ENCODE measurements at regions not wholly inside any gene's neighbourhood (a gene's known extent, or its start where the extent isn't known, plus 50 kb on each side); places are given as distances from the start of the nearest gene placed in this dataset.

DNA sequence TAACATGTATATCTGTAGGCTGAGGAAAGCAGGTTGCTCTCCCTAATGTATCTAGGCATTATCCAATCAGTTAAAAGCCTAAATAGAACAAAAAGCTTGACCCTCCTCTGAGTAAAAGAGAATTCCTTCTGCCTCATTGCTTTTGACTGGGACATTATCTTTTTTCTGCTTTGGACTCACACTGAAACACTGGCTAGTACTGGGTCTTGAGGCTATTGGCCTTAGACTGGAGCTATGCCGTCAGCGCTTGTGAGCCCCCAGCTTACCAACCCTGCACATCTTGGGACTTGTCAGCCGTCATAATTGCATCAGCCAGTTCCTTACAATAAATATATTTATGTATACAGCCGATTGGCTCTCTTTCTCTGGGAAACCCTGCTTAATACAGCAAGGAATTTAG is 206.8 kb upstream of the ARHGAP24 start:
- Histone ChIP-seq H3K9me3 (replicated peaks in 1 of 2; ENCODE audit: control insufficient read depth in 2 of 2, insufficient read depth in 1 of 2, low read depth in 1 of 2, low read length in 2 of 2) (no peaks in the 10 kb centered on the region), H2BK5ac (ENCODE audit: low read length) (no peak overlapping the region), H3K23ac (ENCODE audit: low read depth, low read length, poor library complexity) (no peak overlapping the region), H2AK5ac (ENCODE audit: low read depth, low read length) (no peak overlapping the region), H3K4me3 (ENCODE audit: low read length in 2 of 2) (no peak overlapping the region), H3K27ac (replicated peaks; ENCODE audit: low read length) (no peak overlapping the region), H4K91ac (ENCODE audit: low read depth, low read length, poor library complexity) (no peak overlapping the region), H3K4me1 (ENCODE audit: control insufficient read depth in 2 of 2, insufficient read depth in 1 of 2, low read depth in 1 of 2, low read length in 2 of 2) (peaks cover 2 to 3% of the 10 kb centered on the region in 2 donors), H3K36me3 (replicated peaks in 1 of 2; ENCODE audit: control insufficient read depth in 2 of 2, insufficient read depth in 2 of 2, low read length in 2 of 2) (no peaks in the 10 kb centered on the region), H3K79me1 (ENCODE audit: low read depth, low read length) (no peaks in the 10 kb centered on the region), H3K4ac (ENCODE audit: low read length) (no peak overlapping the region), H2AFZ (ENCODE audit: low read length) (no peak overlapping the region), H2BK15ac (ENCODE audit: low read length) (no peak overlapping the region), H3K4me2 (ENCODE audit: insufficient read depth, low read length, poor library complexity, severe bottlenecking) (no peak overlapping the region), H2BK120ac (ENCODE audit: low read depth, low read length) (no peak overlapping the region), H3K14ac (ENCODE audit: low read length) (no peak overlapping the region), H4K8ac (ENCODE audit: low read depth, low read length) (no peak overlapping the region), H3K9ac (ENCODE audit: low read depth, low read length, poor library complexity) (no peak overlapping the region), H2BK12ac (ENCODE audit: low read length) (no peak overlapping the region), H3K18ac (ENCODE audit: low read length) (no peak overlapping the region), H3K27me3 (ENCODE audit: control insufficient read depth in 3 of 3, insufficient read depth in 3 of 3, low read depth in 1 of 3, low read length in 3 of 3) (no peaks in the 10 kb centered on the region)
- DNase-seq (ENCODE audit: low spot score): peak; percentile 57
- no CpG with 5 or more reads among the region's 4 CpGs for WGBS, 2 donors (ENCODE audit: extremely low coverage in 2 of 2, insufficient read length in 2 of 2, insufficient replicate concordance in 1 of 2)

- H3K27ac ChIP-seq (replicated peaks; ENCODE audit: low read length): no peak overlapping the region
- H2BK15ac ChIP-seq (ENCODE audit: low read length): no peak overlapping the region
- no peaks in the 10 kb centered on the region for H3K79me1 ChIP-seq (ENCODE audit: low read depth, low read length)
- no peak overlapping the region for H3K4me2 ChIP-seq (ENCODE audit: insufficient read depth, low read length, poor library complexity, severe bottlenecking)
- no peak overlapping the region for H2BK120ac ChIP-seq (ENCODE audit: low read depth, low read length)
- DNase-seq (ENCODE audit: low spot score): no peak
- H3K4me1 ChIP-seq (ENCODE audit: control insufficient read depth in 2 of 2, insufficient read depth in 1 of 2, low read depth in 1 of 2, low read length in 2 of 2): peaks cover 2 to 3% of the 10 kb centered on the region in 2 donors
- no peaks in the 10 kb centered on the region for H3K27me3 ChIP-seq (ENCODE audit: control insufficient read depth in 3 of 3, insufficient read depth in 3 of 3, low read depth in 1 of 3, low read length in 3 of 3)
- no peak overlapping the region for H2AK5ac ChIP-seq (ENCODE audit: low read depth, low read length)
- H3K18ac ChIP-seq (ENCODE audit: low read length): no peak overlapping the region
- no peak overlapping the region for H3K23ac ChIP-seq (ENCODE audit: low read depth, low read length, poor library complexity)
- H4K91ac ChIP-seq (ENCODE audit: low read depth, low read length, poor library complexity): no peak overlapping the region
- H3K4me3 ChIP-seq (ENCODE audit: low read length in 2 of 2): no peak overlapping the region
- H3K14ac ChIP-seq (ENCODE audit: low read length): no peak overlapping the region
- H3K9me3 ChIP-seq (replicated peaks in 1 of 2; ENCODE audit: control insufficient read depth in 2 of 2, insufficient read depth in 1 of 2, low read depth in 1 of 2, low read length in 2 of 2): peaks cover 0 to 3% of the 10 kb centered on the region in 2 donors
- no peak overlapping the region for H2BK5ac ChIP-seq (ENCODE audit: low read length)
- no peak overlapping the region for H4K8ac ChIP-seq (ENCODE audit: low read depth, low read length)
- no peaks in the 10 kb centered on the region for H3K36me3 ChIP-seq (replicated peaks in 1 of 2; ENCODE audit: control insufficient read depth in 2 of 2, insufficient read depth in 2 of 2, low read length in 2 of 2)
- H2AFZ ChIP-seq (ENCODE audit: low read length): no peak overlapping the region
- WGBS, 2 donors (ENCODE audit: extremely low coverage in 2 of 2, insufficient read length in 2 of 2, insufficient replicate concordance in 1 of 2): no CpG with 5 or more reads among the region's 3 CpGs
- H3K4ac ChIP-seq (ENCODE audit: low read length): no peak overlapping the region
- no peak overlapping the region for H3K9ac ChIP-seq (ENCODE audit: low read depth, low read length, poor library complexity)
- H2BK12ac ChIP-seq (ENCODE audit: low read length): no peak overlapping the region
These were observed 206.0 kb upstream of the ARHGAP24 start for GRCh38 chr4:85268961-85269360.

GRCh38 chr4:85274955-85275354 is 200.0 kb upstream of the ARHGAP24 start:
- Histone ChIP-seq H2AFZ (ENCODE audit: low read length) (no peak overlapping the region), H3K4me1 (ENCODE audit: control insufficient read depth in 2 of 2, insufficient read depth in 1 of 2, low read depth in 1 of 2, low read length in 2 of 2) (no peaks in the 10 kb centered on the region), H3K9ac (ENCODE audit: low read depth, low read length, poor library complexity) (no peak overlapping the region), H2BK15ac (ENCODE audit: low read length) (no peak overlapping the region), H3K27ac (replicated peaks; ENCODE audit: low read length) (no peak overlapping the region), H4K8ac (ENCODE audit: low read depth, low read length) (no peak overlapping the region), H3K36me3 (replicated peaks in 1 of 2; ENCODE audit: control insufficient read depth in 2 of 2, insufficient read depth in 2 of 2, low read length in 2 of 2) (no peaks in the 10 kb centered on the region), H2BK120ac (ENCODE audit: low read depth, low read length) (no peak overlapping the region), H3K4me3 (ENCODE audit: low read length in 2 of 2) (no peak overlapping the region), H4K91ac (ENCODE audit: low read depth, low read length, poor library complexity) (no peak overlapping the region), H3K27me3 (ENCODE audit: control insufficient read depth in 3 of 3, insufficient read depth in 3 of 3, low read depth in 1 of 3, low read length in 3 of 3) (no peaks in the 10 kb centered on the region), H2BK12ac (ENCODE audit: low read length) (no peak overlapping the region), H3K23ac (ENCODE audit: low read depth, low read length, poor library complexity) (no peak overlapping the region), H3K4ac (ENCODE audit: low read length) (no peak overlapping the region), H2AK5ac (ENCODE audit: low read depth, low read length) (no peak overlapping the region), H3K9me3 (replicated peaks in 1 of 2; ENCODE audit: control insufficient read depth in 2 of 2, insufficient read depth in 1 of 2, low read depth in 1 of 2, low read length in 2 of 2) (peaks cover 0 to 3% of the 10 kb centered on the region in 2 donors), H3K18ac (ENCODE audit: low read length) (no peak overlapping the region), H3K4me2 (ENCODE audit: insufficient read depth, low read length, poor library complexity, severe bottlenecking) (no peak overlapping the region), H2BK5ac (ENCODE audit: low read length) (no peak overlapping the region), H3K79me1 (ENCODE audit: low read depth, low read length) (no peaks in the 10 kb centered on the region), H3K14ac (ENCODE audit: low read length) (no peak overlapping the region)
- WGBS, 2 donors (ENCODE audit: extremely low coverage in 2 of 2, insufficient read length in 2 of 2, insufficient replicate concordance in 1 of 2): no CpG with 5 or more reads among the region's 4 CpGs
- DNase-seq (ENCODE audit: low spot score): no peak

DNA sequence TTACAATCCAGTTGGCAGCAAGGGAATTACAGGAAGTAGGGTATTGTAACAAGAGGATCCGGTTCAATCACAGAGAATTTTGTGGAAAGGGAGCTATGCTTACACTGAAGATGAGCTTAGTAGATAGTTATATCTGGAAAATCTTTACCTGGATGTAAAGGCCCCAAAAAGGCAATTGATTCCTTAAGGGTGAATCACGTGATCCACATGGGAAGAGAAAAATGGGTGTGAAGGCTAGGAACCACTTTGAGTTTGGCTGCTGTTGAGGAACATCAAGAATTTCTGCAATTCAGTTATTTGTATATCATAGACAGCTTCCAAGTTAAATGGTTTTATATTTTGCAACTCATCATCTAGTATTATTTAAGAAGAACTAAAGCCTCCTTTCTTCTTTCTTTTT is 194.0 kb upstream of the ARHGAP24 start:
- Histone ChIP-seq H3K79me1 (ENCODE audit: low read depth, low read length) (no peaks in the 10 kb centered on the region), H3K4me3 (ENCODE audit: low read length in 2 of 2) (no peak overlapping the region), H3K36me3 (replicated peaks in 1 of 2; ENCODE audit: control insufficient read depth in 2 of 2, insufficient read depth in 2 of 2, low read length in 2 of 2) (no peaks in the 10 kb centered on the region), H3K27ac (replicated peaks; ENCODE audit: low read length) (no peak overlapping the region), H3K4me2 (ENCODE audit: insufficient read depth, low read length, poor library complexity, severe bottlenecking) (no peak overlapping the region), H2AK5ac (ENCODE audit: low read depth, low read length) (no peak overlapping the region), H3K18ac (ENCODE audit: low read length) (no peak overlapping the region), H3K23ac (ENCODE audit: low read depth, low read length, poor library complexity) (no peak overlapping the region), H3K4ac (ENCODE audit: low read length) (no peak overlapping the region), H3K4me1 (ENCODE audit: control insufficient read depth in 2 of 2, insufficient read depth in 1 of 2, low read depth in 1 of 2, low read length in 2 of 2) (no peaks in the 10 kb centered on the region), H2BK12ac (ENCODE audit: low read length) (no peak overlapping the region), H2BK5ac (ENCODE audit: low read length) (no peak overlapping the region), H3K14ac (ENCODE audit: low read length) (no peak overlapping the region), H3K27me3 (ENCODE audit: control insufficient read depth in 3 of 3, insufficient read depth in 3 of 3, low read depth in 1 of 3, low read length in 3 of 3) (no peaks in the 10 kb centered on the region), H2BK120ac (ENCODE audit: low read depth, low read length) (no peak overlapping the region), H3K9ac (ENCODE audit: low read depth, low read length, poor library complexity) (no peak overlapping the region), H2BK15ac (ENCODE audit: low read length) (no peak overlapping the region), H2AFZ (ENCODE audit: low read length) (no peak overlapping the region), H3K9me3 (replicated peaks in 1 of 2; ENCODE audit: control insufficient read depth in 2 of 2, insufficient read depth in 1 of 2, low read depth in 1 of 2, low read length in 2 of 2) (no peaks in the 10 kb centered on the region), H4K91ac (ENCODE audit: low read depth, low read length, poor library complexity) (no peak overlapping the region), H4K8ac (ENCODE audit: low read depth, low read length) (no peak overlapping the region)
- no CpG with 5 or more reads among the region's 2 CpGs for WGBS, 2 donors (ENCODE audit: extremely low coverage in 2 of 2, insufficient read length in 2 of 2, insufficient replicate concordance in 1 of 2)
- DNase-seq (ENCODE audit: low spot score): no peak
